ENCODE measurements at regions not wholly inside any gene's neighbourhood (a gene's known extent, or its start where the extent isn't known, plus 50 kb on each side); places are given as distances from the start of the nearest gene placed in this dataset.

DNA sequence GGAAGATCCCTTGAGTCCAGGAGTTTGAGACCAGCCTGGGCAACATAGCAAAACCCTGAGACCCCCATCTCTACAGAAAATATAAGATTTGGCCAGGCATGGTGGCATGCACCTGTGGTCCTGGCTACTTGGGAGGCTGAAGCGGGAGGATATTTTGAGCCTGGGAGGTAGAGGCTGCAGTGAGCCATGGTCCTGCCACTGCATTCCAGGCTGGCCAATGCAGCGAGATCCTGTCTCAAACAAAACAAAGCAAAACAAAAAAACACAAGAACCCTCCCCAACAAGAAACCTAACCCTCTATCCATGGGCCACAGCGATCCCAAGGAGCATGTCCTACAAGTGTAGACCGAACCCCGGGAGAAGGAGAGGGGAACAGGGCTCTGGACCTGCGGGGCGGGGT is 133.3 kb downstream of the MGAT5B start:
- DNase-seq (ENCODE audit: low read depth in 2 of 2) = no peak

DNA sequence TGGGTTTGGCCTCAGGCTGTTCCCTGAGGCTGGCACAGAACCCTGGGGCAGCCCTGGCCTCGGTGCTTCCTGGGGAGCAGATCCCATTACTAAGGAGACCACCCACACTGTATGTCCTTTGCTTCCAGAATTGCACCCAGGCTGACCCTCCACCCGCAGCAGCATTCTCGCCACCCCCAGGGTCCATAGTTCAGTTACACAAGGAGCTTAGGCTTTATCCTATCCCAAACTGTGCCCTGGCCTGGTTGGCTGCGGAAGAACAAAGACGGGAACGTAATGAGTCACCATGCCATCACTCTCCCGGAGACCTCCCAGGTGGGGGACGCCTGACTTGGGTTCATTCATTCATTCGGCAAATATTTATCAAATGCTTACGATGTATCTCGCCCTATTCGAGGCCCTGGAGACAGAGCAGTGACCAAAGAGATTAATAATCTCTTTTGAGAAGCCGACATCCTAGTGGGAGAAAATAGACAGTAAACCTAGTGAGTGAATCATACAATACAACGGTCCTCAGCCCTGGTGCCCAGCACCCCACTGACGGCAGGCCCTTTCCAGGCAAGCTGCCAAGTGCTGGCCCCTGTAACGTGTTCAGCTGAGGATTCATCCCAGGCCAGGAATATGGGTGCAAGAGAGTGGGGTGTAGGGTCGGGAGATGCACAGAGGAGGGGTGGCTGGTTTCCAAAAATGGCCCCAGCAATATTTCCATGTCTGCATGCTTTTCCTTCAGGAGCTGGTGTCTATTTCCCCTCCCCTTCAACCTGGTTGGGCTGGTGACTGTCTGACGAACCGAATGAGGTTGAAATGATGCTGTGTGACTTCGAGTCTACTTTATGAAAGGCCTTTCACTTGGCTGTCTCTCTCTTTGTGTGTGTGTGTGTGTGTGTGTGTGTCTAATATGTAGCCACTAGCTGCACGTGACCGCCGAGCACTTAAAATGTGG is 134.2 kb downstream of the MGAT5B start:
- no peak for DNase-seq (ENCODE audit: low read depth in 2 of 2)

DNA sequence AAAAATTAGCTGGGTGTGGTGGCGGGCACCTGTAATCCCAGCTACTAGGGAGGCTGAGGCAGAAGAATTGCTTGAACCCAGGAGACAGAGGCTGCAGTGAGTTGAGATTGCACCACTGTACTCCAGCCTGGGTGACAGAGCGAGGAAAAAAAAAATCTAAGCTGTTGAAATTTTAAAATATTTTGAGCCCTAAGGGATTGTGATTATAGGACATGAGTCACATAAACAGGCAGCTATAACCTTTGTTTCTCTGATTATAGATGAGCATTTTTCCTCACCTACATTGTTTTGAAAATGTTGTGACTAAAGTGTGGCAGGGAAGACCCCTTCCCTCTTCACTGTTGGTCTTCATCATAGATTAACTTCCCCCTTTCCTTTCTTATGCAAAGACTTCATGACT is 135.5 kb downstream of the MGAT5B start:
- DNase-seq (ENCODE audit: low read depth in 2 of 2) = no peak

DNA sequence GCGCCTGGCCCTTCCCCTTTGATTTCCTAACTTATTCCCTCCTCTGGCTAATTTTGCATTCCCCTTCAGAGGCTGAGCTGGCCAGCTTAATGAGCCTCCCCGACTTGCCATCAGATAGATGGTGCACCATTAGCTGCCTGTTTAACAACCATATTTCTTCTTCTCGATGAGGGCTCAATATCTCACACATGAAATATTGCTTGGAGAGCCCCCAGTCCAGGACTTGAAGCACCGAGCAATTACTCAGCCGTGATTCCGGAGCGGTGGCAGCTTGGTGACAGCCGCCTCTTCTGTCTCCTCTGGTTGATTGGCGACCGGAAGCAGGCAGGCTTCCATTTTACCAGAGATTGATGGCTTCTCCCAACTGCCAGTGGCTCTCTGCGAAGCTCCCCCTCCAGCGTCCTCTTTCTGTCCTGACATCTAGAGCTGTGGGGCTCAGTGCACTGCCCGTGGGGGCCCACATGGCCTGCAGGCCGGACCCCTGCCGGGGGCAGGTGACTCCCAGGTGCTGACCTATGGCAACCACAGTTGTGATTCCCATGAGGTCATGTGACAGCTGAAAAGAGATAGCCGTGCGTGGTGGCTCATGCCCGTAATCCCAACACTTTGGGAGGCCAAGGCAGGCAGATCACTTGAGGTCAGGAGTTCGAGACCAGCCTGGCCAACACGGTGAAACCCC is 133.7 kb upstream of the SEC14L1 start:
- no peak for DNase-seq (ENCODE audit: low read depth in 2 of 2)

DNA sequence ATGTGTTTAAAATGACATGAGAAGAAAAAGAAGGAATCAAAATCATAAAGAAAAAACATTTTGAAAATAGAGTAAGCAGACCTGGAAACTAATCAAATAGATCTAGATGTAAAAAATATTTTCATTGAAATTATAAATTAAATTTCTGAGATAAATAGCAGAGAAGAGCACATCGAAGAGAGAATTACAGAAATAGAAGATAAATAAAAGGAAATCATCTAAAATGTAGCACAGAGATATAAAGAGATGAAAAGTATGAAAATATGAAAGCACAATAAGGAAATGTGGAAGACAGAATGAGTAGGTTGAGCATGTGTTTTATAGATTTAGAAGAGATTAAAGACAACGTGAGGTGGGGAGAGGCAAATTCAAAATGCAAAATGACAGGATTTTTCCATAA is 130.9 kb upstream of the SEC14L1 start:
- no peak for DNase-seq (ENCODE audit: low read depth in 2 of 2)

DNA sequence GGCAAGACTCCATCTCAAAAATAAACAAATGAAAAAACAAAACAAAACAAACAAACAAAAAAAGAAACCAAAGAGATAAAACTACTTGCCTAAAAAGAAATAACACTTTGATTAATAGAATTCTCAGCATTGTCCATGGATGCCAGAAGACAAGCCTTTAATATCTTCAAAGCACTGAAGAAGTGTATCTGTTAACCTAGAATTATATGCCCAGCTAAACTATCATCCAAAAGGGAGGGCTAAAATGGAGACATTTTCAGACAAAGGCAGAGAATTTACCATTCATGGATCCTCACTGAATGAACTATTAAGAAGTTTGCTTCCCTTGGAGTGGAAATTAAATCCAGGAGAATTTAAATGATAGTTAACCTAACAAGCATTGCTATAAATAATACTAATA is 130.1 kb upstream of the SEC14L1 start:
- DNase-seq (ENCODE audit: low read depth in 2 of 2) = no peak

DNA sequence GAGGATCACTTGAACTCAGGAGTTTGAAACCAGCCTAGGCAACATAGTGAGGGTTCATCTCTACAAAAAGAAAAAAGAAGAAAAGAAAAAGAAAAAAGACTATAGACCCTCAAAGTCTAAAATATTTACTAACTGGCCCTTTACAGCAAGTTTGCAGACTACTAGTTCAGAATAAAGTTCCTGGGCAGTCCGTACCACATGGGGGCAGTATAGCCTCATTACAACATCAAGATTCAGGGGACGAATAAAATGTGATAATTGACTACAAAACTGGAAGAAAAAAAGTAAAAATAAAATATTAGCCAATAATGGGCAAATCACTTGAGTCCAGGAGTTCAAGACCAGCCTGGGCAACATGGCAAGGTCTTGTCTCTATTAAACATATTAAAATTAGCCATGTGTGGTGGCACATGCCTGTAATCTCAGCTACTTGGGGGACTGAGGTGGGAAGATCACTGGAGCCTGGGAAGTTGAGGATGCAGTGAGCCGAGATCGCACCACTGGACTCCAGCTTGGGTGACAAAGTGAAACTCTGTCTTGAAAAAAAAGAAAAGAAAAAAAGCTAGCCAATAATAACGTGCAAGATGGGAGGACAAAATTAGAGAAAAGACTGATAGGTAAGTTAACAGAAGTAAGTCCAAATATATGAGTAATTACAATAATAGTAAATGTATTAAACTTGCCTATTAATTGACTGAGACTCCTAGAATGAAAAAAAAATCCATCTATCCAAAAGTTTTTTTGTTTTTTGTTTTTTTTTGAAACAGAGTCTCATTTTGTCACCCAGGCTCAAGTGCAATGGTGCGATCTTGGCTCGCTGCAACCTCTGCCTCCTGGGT is 129.4 kb upstream of the SEC14L1 start:
- DNase-seq (ENCODE audit: low read depth in 2 of 2) = peak in 1 of 2 donors; percentile 27

DNA sequence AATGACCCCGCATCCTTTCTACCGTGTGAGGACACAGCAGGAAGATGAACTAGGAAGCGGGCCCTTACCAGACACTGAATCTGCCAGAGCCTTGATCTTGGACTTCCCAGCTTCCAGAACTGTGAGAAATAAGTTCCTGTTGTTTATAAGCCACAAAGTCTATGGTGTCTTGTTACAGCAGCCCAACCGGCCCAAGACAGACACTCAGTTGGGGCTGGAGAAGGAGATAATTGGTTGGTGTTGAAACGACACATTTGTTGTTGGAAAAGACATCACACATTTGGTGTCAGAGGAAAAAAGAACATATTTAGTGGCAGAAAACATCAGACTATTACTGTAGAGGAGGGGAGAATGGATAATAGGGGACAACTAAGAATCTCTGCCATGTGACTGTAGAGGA is 122.3 kb upstream of the SEC14L1 start:
- DNase-seq (ENCODE audit: low read depth in 2 of 2) = no peak

DNA sequence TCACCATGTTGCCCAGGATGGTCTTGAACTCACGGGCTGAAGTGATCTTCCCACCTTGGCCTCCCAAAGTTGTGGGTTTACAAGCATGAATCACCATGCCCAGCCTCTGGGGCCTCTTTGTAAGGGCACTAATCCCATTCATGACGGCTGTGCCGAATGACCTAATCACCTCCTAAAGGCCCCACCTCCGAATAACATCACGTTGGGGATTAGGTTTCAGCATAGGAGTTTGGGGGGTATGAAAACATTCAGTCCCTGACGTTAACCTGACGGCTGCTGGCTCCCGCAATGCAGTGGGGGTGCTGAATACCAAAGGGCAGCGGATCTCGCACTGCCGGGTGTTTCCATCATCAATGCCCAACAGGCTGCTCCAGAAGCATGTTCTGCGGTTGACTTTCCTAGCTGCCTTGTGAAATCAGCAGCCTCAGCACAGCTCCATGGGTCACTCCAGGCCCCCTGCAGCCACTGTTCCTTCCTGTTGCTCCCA is 120.8 kb upstream of the SEC14L1 start:
- no peak for DNase-seq (ENCODE audit: low read depth in 2 of 2)

DNA sequence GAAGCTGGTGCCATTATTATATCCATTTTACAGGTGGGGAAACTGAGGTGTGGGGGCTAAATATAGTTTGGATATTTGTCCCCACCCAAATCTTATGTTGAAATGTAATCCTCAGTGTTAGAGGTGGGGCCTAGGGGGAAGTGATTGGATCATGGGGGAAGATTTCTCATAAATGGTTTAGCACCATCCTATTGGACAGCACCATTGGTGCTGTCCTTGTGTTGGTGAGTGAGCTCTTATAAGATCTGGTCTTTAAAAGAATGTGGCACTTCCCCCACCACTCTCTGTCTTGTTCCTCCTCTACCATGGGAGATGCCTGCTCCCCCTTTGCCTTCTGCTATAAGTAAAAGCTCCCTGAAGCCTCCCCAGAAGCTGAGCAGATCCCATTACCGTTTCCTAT is 119.8 kb upstream of the SEC14L1 start:
- DNase-seq (ENCODE audit: low read depth in 2 of 2) = no peak

DNA sequence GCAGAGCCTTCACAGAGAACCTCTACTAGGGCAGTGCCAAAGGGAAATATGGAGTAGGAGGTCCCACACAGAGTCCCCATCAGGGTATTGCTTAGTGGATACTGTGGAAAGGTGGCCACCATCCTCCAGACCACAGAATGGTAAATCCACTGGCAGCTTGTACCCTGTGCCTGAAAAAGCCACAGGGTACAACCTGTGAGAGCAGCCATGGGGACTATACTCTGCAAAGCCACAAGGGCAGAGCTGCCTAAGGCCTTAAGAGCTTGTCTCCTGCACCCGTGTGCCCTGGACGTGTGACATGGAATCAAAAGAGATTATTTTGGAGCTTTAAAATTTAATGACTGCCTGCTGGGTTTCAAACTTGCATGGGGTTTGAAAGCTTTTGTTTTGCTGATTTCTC is 118.0 kb upstream of the SEC14L1 start:
- DNase-seq (ENCODE audit: low read depth in 2 of 2) = no peak

DNA sequence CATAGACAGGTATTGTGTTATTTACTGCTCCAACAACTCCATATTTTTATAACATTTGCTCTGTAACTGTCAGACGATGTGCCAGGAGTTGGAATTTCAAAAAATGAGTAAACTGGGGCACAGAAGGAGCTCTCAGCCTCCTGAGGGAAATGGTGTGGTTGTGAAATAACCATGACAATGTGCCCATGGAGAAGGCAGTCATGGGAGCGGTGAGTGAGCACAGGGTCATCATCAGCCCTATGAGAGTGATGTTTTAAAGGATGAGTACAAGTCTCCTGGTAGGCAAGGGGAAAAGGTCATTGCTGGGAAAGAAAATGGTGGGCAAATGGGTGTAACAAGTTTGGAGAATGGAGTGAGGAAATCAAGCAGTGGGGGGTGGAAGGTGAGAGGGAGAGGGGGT is 115.0 kb upstream of the SEC14L1 start:
- DNase-seq (ENCODE audit: low read depth in 2 of 2) = no peak

DNA sequence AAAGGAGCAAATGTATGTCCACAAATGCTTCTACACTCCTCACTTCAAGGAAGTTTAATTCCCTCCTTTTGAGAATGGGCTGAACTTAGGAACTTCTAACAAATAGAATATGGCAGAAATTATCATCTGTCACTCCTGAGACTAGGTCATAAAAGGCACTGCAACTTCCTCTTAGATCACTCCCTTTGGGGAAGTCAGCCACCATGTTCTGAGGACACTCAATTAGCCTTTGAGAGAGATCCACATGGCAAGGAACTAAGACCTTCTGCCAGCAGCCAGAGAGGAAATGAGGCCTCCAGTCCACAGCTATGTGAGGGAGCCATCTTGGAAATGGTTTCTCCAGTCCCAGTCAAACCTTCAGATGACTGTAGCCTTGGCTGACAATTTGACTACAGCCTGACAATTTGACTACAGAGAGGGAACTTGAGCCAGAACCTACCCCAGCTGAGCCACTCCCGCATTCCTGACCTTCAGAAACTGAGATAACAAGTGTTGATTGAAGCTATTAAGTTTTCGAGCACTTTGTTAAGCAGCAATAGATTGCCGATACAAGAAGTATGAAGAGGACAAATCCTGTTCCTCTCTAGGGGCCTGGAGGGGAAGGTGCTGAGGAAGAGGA is 113.4 kb upstream of the SEC14L1 start:
- DNase-seq (ENCODE audit: low read depth in 2 of 2) = no peak

DNA sequence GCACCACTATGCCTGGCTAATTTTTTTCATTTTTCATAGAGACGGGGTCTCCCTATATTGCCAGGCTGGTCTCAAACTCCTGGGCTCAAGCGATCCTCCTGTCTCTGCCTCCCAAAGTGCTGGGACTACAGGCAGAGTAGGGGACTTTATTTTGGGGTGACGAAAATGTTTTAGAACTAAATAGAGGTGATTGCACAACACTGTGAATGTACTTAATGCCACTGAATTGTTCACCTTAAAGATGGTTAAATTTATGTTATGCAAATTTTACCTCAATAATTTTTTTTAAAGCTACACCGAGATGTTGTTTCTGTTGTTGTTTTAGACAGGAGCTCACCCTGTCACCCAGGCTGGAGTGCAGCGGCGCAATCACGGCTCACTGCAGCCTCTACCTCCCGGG is 111.9 kb upstream of the SEC14L1 start:
- no peak for DNase-seq (ENCODE audit: low read depth in 2 of 2)

DNA sequence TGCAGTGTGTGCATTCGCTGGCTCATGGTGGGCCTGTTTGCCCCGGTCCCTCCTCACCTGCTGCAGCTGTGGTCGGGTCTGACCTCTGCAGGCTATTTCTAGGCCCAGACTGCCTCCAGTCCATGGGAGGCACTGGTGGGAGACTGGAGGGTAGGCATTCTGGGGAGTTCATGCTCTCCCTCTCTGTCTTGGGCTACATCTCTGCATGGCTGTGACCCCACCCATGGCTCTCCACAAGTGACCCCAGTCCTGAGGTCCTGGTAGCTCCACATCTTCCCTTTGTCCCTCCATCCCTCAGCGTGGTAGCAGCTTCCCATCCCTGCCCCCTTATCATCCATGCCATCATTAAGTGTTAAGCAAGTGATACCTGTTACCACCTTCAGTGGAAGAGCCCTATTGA is 107.8 kb upstream of the SEC14L1 start:
- DNase-seq (ENCODE audit: low read depth in 2 of 2) = no peak

DNA sequence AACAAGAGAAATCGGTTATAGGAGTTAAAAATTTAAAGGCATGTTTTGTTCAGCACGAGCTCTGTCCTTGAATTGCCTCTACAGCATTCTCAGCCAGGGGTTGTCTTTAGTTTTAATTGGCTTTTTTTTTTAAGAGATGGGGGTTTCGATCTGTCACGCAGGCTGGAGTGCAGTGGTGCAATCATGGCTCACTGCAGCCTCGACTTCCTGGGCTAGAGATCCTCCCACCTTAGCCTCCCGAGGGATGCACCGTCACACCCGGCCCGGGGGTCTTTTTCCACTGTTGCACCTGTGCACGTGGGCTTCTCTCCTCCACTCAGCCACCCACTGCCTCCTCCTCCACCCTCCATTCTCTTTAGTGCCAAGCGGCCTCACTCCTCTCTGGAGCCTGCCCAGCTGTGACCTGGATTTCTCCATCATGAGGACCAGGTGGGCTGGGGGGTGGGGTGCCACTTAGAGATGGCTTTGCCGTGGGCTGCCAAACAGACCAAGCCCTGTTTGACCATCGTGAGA is 106.8 kb upstream of the SEC14L1 start:
- DNase-seq (ENCODE audit: low read depth in 2 of 2) = no peak

DNA sequence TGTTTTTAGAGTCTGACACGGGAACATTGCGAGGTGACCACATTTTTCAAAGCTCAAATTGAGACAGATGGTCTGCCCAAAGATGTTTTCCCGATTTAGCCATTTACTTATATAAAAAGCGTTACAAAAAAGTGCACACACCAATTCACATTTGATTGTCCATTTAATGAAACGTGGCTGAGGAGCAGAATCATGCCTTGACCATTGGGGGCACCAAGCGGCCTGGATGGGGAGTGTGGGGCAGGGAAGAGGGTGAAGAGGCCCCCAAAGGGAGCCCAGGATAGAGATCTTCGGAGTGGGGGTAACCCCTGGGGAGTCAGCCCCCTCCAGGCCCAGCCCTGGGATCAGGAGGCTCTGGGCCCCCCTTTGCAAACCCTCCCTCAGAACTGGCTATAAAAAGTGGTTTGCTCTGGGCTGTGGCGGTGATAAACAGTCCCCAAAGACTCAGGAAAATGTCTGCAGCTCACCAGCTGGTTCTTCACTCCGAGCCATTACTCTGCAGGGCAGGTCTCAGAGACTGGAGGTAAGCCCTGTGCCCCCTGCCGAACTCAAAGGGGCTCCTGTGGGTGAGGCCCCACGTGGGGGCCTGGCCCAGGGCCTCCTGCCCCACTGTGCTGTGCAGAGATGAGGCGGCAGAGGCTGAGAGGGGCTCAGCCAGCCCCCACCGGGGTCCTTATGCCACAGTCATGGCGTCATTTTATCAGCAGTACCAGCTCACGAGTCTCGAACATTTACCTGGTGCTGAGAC is 105.9 kb upstream of the SEC14L1 start:
- DNase-seq (ENCODE audit: low read depth in 2 of 2) = no peak

DNA sequence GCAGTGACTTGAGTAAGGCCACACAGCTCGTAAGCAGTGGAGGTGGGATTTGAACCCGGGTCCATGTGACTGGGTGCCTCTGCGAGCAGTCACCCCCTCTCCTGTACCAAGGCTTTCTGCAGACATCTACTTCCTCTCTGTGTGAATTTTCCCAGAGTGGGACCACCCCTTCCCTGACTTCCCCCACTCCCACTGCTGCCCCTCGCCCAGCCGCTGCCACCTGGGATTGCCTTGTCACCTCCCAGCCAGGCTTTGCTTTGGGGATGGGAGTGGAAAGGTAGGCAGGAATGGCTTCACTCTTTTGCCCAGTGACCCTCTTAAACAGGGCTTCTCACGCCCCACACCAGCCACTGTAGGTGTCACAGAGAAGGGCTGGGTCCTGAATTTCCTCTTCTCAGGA is 105.2 kb upstream of the SEC14L1 start:
- DNase-seq (ENCODE audit: low read depth in 2 of 2) = no peak

DNA sequence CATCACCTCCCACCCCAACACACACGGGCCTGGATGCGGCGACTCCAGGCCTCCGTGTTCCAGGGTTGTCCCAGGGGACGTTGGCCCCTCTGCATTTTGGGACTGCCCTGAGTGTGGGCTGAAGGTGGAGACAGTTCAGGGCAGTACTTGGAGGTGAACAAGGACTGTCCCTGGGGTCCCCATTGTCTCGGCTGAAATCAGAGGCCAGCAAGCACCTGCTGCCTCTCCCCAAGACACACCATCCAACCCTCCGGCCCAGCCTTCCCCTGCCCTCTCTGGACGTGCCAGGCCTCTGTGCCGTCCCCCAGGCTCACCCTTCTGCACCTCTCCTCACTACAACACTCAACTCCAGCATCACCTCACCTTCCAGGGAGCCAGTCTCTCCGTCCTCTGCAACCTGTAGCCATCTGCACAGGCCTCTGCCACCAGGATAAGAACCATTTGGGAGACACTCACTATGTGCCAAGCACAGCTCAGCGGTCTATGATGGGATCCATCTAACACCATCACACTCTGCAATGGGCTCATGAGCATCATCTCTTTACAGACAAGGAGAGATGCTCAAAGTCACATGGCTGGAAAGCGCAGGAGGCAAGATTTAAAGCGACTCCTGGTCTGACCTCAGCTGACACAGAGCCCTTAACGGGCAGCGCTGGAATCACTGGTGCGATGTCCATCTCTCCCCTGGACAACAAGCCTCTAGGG is 104.5 kb upstream of the SEC14L1 start:
- no peak for DNase-seq (ENCODE audit: low read depth in 2 of 2)

DNA sequence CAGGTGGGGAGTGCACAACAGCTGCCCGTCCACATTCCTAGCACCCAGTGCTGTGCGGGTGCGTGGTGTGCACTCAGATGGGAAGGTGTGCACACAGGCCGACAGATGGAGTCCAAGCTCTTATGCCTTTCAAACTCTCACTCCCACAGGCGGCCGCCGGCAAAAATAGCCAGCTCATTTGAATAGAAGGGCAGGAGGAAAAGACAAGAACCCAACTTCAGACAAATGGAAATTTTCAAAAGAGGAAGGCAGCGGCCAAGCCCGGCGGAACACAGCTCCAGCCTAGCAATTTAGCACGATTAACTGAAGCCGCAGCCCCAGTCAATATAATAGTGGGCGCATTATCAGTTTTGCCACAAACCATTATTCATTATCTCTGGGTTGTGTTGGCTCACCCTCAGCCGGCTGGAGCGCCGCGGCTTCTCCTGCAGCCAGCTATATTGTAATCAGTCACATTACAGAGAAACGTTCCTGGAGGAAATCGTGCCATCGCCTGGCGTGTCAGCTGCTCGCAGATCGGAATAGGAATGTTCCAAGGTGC is 103.9 kb upstream of the SEC14L1 start:
- no peak for DNase-seq (ENCODE audit: low read depth in 2 of 2)
